HUDEP-2 (cell line): ENCODE measurements at regions not wholly inside any gene's neighbourhood (a gene's known extent, or its start where the extent isn't known, plus 50 kb on each side); places are given as distances from the start of the nearest gene placed in this dataset.
"Not testable (repeated sequence)": the region's sequence is repeated elsewhere in the genome, so short reads cannot be mapped to it uniquely, and the experiment has no call there.

Experiments used
- DNase-seq, 76 experiments: peaks; one replicate each; lab custom pipeline; 2025; ENCODE audit not compliant: unreplicated experiment in 76 of 76; lab: John Stamatoyannopoulos, UW

- not testable (repeated sequence) for DNase-seq
These were observed 577.1 kb downstream of the GOLGA6L6 start for GRCh38 chr15:19964480-19964879.

- DNase-seq, result no peak
These were observed 585.3 kb downstream of the GOLGA6L6 start for GRCh38 chr15:19956124-19956796.

- DNase-seq, result no peak
These were observed 597.2 kb downstream of the GOLGA6L6 start for GRCh38 chr15:19944261-19944888.

- DNase-seq, result no peak
These were observed 598.1 kb downstream of the GOLGA6L6 start for GRCh38 chr15:19943515-19943914.

- not testable (repeated sequence) for DNase-seq
These were observed 638.3 kb downstream of the GOLGA6L6 start for GRCh38 chr15:19903281-19903680.

- DNase-seq, result not testable (repeated sequence)
These were observed 639.2 kb downstream of the GOLGA6L6 start for GRCh38 chr15:19902388-19902787.

GRCh38 chr15:19901414-19901813, 640.2 kb downstream of the GOLGA6L6 start:
- DNase-seq, result not testable (repeated sequence)

GRCh38 chr15:19899021-19899824, 642.4 kb downstream of the GOLGA6L6 start:
- DNase-seq, result no peak

GRCh38 chr15:19888811-19889210, 652.8 kb downstream of the GOLGA6L6 start:
- DNase-seq, result not testable (repeated sequence)

- DNase-seq, result not testable (repeated sequence)
These were observed 697.5 kb downstream of the GOLGA6L6 start for GRCh38 chr15:19844061-19844460.
